ENCODE measurements at regions not wholly inside any gene's neighbourhood (a gene's known extent, or its start where the extent isn't known, plus 50 kb on each side); places are given as distances from the start of the nearest gene placed in this dataset.

- no peak for TF ChIP-seq POLR2A (IDR thresholded peaks at IDR 0.05; ENCODE audit: low read depth, low read length)
- no peak for FAIRE-seq
- no peak for DNase-seq (ENCODE audit: insufficient read length, low spot score)
These were observed 51.6 kb upstream of the CACNA1A start for GRCh38 chr19:13557756-13558398.

- DNase-seq (ENCODE audit: insufficient read length, low spot score) (no peak), FAIRE-seq (no peak)
- TF ChIP-seq POLR2A (IDR thresholded peaks at IDR 0.05; ENCODE audit: low read depth, low read length), result no peak
These were observed 50.3 kb upstream of the CACNA1A start for GRCh38 chr19:13556552-13556951.
